Activated naive CD4-positive, alpha-beta T cell treated with anti-CD3 and anti-CD28 coated beads for 36 hours (primary cell): ENCODE measurements at regions not wholly inside any gene's neighbourhood (a gene's known extent, or its start where the extent isn't known, plus 50 kb on each side); places are given as distances from the start of the nearest gene placed in this dataset.

ENCODE experiments used
- CTCF ChIA-PET: fragments of 350-600 bp; sonication (Branson Sonifier 250); formaldehyde crosslinking; loops from one replicate; lab custom pipeline; 2021; ENCODE audit warnings: antibody characterized with exemption; lab: Charles Lee
- DNase-seq: peaks from one replicate; pipeline ENCODE4 v3.0.0-alpha.2; 2020
- H3K27ac Mint-ChIP-seq: one replicate; pipeline ENCODE4 v1.8.0; 2021; ENCODE audit warnings: mild to moderate bottlenecking, mixed read lengths
- H3K27me3 Mint-ChIP-seq: one replicate; pipeline ENCODE4 v1.8.0; 2021; ENCODE audit warnings: low read depth, mixed read lengths
- H3K36me3 Mint-ChIP-seq: one replicate; pipeline ENCODE4 v1.8.0; 2021; ENCODE audit warnings: low read depth, mixed read lengths
- H3K4me1 Mint-ChIP-seq: one replicate; pipeline ENCODE4 v1.8.0; 2021; ENCODE audit warnings: low read depth, mixed read lengths
- H3K4me3 Mint-ChIP-seq: one replicate; pipeline ENCODE4 v1.8.0; 2021; ENCODE audit warnings: mild to moderate bottlenecking, moderate library complexity, mixed read lengths
- H3K9me3 Mint-ChIP-seq: one replicate; pipeline ENCODE4 v1.8.0; 2021; ENCODE audit warnings: mixed read lengths
- intact Hi-C: fragments of 100-400 bp; cut with micrococcal nuclease; formaldehyde crosslinking; loops from one replicate; pipeline ENCODE4 v1.15.1; 2023

GRCh38 chr1:75035536-75035935 is 98.7 kb upstream of the LHX8 start:
- Mint-ChIP-seq H3K4me1 (no peaks in the 10 kb centered on the region), H3K27ac (no peak overlapping the region), H3K27me3 (no peaks in the 10 kb centered on the region), H3K4me3 (no peak overlapping the region), H3K9me3 (peaks cover 25% of the 10 kb centered on the region), H3K36me3 (no peaks in the 10 kb centered on the region)
- CTCF ChIA-PET = no interaction called here
- DNase-seq = no peak
- intact Hi-C loops = no loop called here

GRCh38 chr1:75053207-75053606 is 81.0 kb upstream of the LHX8 start:
- Mint-ChIP-seq H3K36me3 (no peaks in the 10 kb centered on the region), H3K27me3 (no peaks in the 10 kb centered on the region), H3K4me1 (no peaks in the 10 kb centered on the region), H3K9me3 (no peaks in the 10 kb centered on the region), H3K27ac (no peak overlapping the region), H3K4me3 (no peak overlapping the region)
- CTCF ChIA-PET = no interaction called here
- intact Hi-C loops = no loop called here
- DNase-seq = no peak

- no peak for DNase-seq
- intact Hi-C loops = no loop called here
- Mint-ChIP-seq H3K27me3 (no peaks in the 10 kb centered on the region), H3K4me3 (no peak overlapping the region), H3K9me3 (peaks cover 13% of the 10 kb centered on the region), H3K4me1 (no peaks in the 10 kb centered on the region), H3K36me3 (no peaks in the 10 kb centered on the region), H3K27ac (no peak overlapping the region)
- CTCF ChIA-PET = no interaction called here
Observed at GRCh38 chr1:75058424-75058823, 75.8 kb upstream of the LHX8 start.

GRCh38 chr1:75062111-75062510 is 72.1 kb upstream of the LHX8 start:
- H3K36me3 Mint-ChIP-seq = no peaks in the 10 kb centered on the region
- no peaks in the 10 kb centered on the region for H3K4me1 Mint-ChIP-seq
- no peak overlapping the region for H3K27ac Mint-ChIP-seq
- peaks cover 14% of the 10 kb centered on the region for H3K9me3 Mint-ChIP-seq
- CTCF ChIA-PET = no interaction called here
- no peaks in the 10 kb centered on the region for H3K27me3 Mint-ChIP-seq
- no peak for DNase-seq
- intact Hi-C loops = no loop called here
- H3K4me3 Mint-ChIP-seq = no peak overlapping the region

GRCh38 chr1:75067975-75068374 is 66.2 kb upstream of the LHX8 start:
- intact Hi-C loops = no loop called here
- Mint-ChIP-seq H3K4me3 (no peak overlapping the region), H3K27ac (no peak overlapping the region), H3K9me3 (peaks cover 4% of the 10 kb centered on the region), H3K4me1 (no peaks in the 10 kb centered on the region), H3K36me3 (no peaks in the 10 kb centered on the region), H3K27me3 (no peaks in the 10 kb centered on the region)
- no peak for DNase-seq
- CTCF ChIA-PET = no interaction called here

DNA sequence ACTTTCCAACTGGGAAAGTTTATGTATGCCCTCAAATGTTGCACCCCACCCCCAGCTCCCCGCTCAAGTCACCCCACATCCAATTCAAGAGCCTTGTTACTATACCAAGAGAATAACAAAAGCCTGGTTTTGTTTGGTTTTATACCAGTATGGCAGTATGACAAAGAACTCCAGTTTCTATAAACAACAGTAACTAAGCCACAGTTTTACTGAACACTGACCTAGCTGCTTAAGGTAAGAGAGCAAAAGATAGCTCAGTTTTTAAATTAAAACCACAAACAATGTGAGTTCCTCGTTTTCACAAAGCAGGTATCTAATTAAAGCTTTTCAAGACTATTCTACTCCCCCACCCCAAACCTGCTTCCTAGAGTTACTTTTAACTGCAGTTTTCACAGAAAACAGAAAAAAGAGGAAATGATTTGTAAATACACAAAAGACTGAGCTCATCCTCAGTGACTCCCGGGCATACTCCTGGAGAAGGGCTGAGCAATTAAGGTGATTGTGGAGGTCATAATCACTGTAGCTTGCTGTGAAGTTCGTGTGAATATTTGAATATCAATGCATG is 59.3 kb upstream of the LHX8 start:
- no peak for DNase-seq
- Mint-ChIP-seq H3K27me3 (no peaks in the 10 kb centered on the region), H3K4me1 (no peaks in the 10 kb centered on the region), H3K9me3 (no peaks in the 10 kb centered on the region), H3K27ac (no peak overlapping the region), H3K36me3 (no peaks in the 10 kb centered on the region), H3K4me3 (no peak overlapping the region)
- intact Hi-C loops = no loop called here
- CTCF ChIA-PET = interaction anchor here (0.6 kb wide), 2 partner anchors 166 to 519 kb away, joined by 3 read pairs; no protein-coding TSS in a partner anchor

DNA sequence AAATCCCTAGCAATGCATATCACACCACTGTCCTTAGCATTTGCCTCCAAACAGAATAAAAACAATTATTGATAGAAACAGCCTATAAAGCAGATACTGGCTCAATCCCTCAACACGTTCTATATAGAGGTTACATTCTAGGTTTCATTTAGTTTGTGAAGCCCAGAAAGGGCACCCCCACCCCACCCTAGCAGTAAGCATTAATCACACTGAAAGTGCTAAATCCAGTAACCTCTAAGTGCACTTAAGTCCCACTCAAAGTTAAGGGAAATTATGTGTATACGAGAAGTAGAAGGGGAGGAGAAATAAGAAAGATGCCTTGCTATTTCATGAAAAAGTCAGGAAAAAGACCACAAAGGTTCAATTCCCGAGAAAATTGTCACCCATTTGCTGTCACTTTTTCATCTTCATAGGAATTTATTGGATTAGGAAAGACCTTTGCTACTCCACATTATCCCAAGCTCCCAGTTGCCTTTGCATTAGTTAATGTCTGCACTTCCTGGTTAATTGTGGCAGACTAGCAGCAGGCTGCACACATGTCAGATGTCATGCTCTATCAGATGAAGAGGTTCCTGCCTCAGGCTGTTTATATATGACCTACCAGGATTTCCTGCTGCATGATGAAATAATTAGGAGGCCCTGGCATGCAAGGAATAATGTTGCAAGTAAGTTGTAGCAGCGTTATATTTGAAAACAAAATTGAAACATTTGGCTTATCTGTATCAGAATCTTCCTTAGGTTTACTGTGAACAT is 54.5 kb upstream of the LHX8 start:
- Mint-ChIP-seq H3K27me3 (no peaks in the 10 kb centered on the region), H3K4me1 (no peaks in the 10 kb centered on the region), H3K9me3 (no peaks in the 10 kb centered on the region), H3K4me3 (no peak overlapping the region), H3K27ac (no peak overlapping the region), H3K36me3 (no peaks in the 10 kb centered on the region)
- no peak for DNase-seq
- intact Hi-C loops = no loop called here
- CTCF ChIA-PET = no interaction called here

DNA sequence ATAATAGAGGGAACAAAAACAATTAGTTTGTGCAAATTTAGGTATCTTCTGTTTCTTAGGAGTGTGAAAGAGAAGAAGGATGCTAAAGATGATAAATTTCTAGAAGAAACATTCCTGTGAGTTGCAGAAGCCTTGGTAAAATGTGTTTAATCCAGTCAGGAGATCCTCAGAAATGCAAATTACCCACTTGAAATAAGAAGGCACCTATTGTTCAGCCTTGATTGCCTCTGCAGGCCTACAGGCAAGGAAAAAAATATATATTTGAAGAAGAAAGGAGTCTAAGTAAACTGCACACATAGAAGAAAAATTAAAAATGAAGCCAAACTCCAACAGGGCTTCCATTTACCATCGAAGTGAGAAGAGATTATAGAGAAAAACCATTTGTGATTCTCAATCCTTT is 51.0 kb upstream of the LHX8 start:
- H3K4me3 Mint-ChIP-seq = no peak overlapping the region
- H3K27ac Mint-ChIP-seq = no peak overlapping the region
- intact Hi-C loops = no loop called here
- no peaks in the 10 kb centered on the region for H3K27me3 Mint-ChIP-seq
- CTCF ChIA-PET = no interaction called here
- no peaks in the 10 kb centered on the region for H3K9me3 Mint-ChIP-seq
- H3K36me3 Mint-ChIP-seq = no peaks in the 10 kb centered on the region
- DNase-seq = no peak
- no peaks in the 10 kb centered on the region for H3K4me1 Mint-ChIP-seq

DNA sequence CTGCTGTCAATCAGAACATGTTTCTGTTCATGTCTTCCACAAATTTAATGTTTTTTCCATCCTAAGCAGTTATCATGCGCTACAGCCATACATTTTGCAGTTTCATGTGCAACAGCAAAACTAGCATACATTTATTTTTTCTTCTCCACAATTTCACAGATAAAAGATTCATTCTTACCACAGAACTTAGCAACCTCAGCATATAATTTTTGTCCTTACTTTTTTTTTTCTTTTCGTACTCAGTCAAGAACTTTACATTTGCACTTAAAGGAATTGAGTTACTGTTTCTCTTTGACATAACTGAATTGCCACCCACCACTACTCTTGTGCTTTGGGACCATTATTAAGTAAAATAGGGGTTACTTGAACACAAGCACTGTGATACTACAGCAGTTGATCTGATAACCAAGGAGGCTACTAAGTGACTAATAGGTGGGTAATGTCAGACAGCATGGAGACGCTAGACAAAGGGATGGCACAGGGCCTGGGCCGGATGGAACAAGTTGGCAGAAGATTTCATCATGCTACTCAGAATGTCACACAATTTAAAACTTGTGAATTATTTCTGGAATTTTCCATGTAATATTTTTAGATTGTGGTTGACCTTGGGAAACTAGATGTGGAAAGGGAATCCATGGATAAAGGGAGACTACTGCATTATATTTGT is 50.2 kb upstream of the LHX8 start:
- no peaks in the 10 kb centered on the region for H3K4me1 Mint-ChIP-seq
- DNase-seq = no peak
- intact Hi-C loops = no loop called here
- H3K36me3 Mint-ChIP-seq = no peaks in the 10 kb centered on the region
- CTCF ChIA-PET = no interaction called here
- H3K4me3 Mint-ChIP-seq = no peak overlapping the region
- H3K27me3 Mint-ChIP-seq = no peaks in the 10 kb centered on the region
- no peak overlapping the region for H3K27ac Mint-ChIP-seq
- no peaks in the 10 kb centered on the region for H3K9me3 Mint-ChIP-seq
